HepG2 (cell line): ENCODE measurements at regions not wholly inside any gene's neighbourhood (a gene's known extent, or its start where the extent isn't known, plus 50 kb on each side); places are given as distances from the start of the nearest gene placed in this dataset.

Source experiments
- ARHGAP35 ChIP-seq: sonication (generic); formaldehyde crosslinking; IDR thresholded peaks from 2 replicates; pipeline ENCODE4 v1.9.0; 2022; ENCODE audit warnings: mild to moderate bottlenecking, inconsistent platforms, moderate library complexity, missing genetic modification reagents, borderline replicate concordance
- GABPA ChIP-seq, 2 experiments: IDR thresholded peaks; 2 replicates each; pipeline ENCODE4 v1.6.1; 2011 to 2016; ENCODE audit warnings: low read depth in 2 of 2, low read length in 1 of 2, missing biosample characterization in 1 of 2, missing genetic modification characterization in 1 of 2
- HNF4A ChIP-seq: sonication (generic); formaldehyde crosslinking; IDR thresholded peaks from 2 replicates; pipeline ENCODE4 v1.4.0; 2020; ENCODE audit warnings: missing genetic modification reagents
- MYC ChIP-seq: sonication (generic); formaldehyde crosslinking; IDR thresholded peaks from 2 replicates; pipeline ENCODE4 v1.9.0; 2021; ENCODE audit warnings: missing genetic modification reagents, borderline replicate concordance
- RFX5 ChIP-seq: IDR thresholded peaks from 2 replicates; pipeline ENCODE4 v1.6.1; 2011; ENCODE audit warnings: low read depth, low read length, improper control_type of control experiment
- SMARCC2 ChIP-seq: fragments of 450-650 bp; IDR thresholded peaks from 2 replicates; pipeline ENCODE4 v1.6.1; 2017; ENCODE audit warnings: antibody characterized with exemption, mild to moderate bottlenecking
- SRSF1 ChIP-seq: fragments of 200-400 bp; formaldehyde crosslinking; optimal IDR thresholded peaks from 2 replicates; pipeline ENCODE3; 2017; ENCODE audit warnings: mild to moderate bottlenecking, low read depth, low read length, moderate library complexity
- ZEB1 ChIP-seq: IDR thresholded peaks from 2 replicates; pipeline ENCODE4 v1.6.1; 2012; ENCODE audit warnings: mild to moderate bottlenecking, low read depth, inconsistent platforms; ENCODE audit not compliant: insufficient replicate concordance
- ZNF274 ChIP-seq: sonication (generic); formaldehyde crosslinking; IDR thresholded peaks from 2 replicates; pipeline ENCODE4 v1.5.1; 2020; ENCODE audit warnings: mild to moderate bottlenecking, missing genetic modification reagents
- ZNF335 ChIP-seq: sonication (generic); formaldehyde crosslinking; IDR thresholded peaks from 2 replicates; pipeline ENCODE4 v1.4.0; 2020; ENCODE audit warnings: missing genetic modification reagents
- ZNF431 ChIP-seq: sonication (generic); formaldehyde crosslinking; IDR thresholded peaks from 2 replicates; pipeline ENCODE4 v1.9.0; 2022; ENCODE audit warnings: missing genetic modification reagents, low read depth, mild to moderate bottlenecking, borderline replicate concordance
- ZNF780A ChIP-seq: sonication (generic); formaldehyde crosslinking; IDR thresholded peaks from 2 replicates; pipeline ENCODE4 v1.8.0; 2022; ENCODE audit warnings: mild to moderate bottlenecking, missing genetic modification reagents, moderate library complexity
- TF ChIP-seq, protein P1 (sequence below): sonication (generic); formaldehyde crosslinking; IDR thresholded peaks from 2 replicates; pipeline ENCODE4 v1.5.0; 2020; ENCODE audit warnings: mild to moderate bottlenecking, missing genetic modification reagents, moderate library complexity
- TF ChIP-seq, protein P2 (sequence below): sonication (generic); formaldehyde crosslinking; IDR thresholded peaks from 2 replicates; pipeline ENCODE4 v1.4.0; 2020; ENCODE audit warnings: missing genetic modification reagents

DNA sequence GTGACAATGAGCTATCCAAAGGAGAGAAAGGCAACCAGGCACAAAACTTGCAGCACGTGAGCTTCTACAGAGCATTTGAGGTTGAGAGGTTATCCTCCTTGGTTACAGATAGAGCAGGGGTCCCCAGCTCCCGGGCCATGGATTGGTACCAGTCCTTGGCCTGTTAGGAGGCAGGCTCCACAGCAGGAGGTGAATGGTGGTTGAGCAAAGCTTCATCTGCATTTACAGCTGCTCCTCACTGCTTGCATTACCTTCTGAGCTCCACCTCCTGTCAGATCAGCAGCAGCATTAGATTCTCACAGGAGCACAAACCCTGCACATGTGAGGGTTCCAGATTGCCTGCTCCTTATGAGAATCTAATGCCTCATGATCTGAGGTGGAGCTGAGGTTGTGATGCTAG is 57.8 kb upstream of the ST8SIA3 start:
- TF ChIP-seq, protein P1, sequence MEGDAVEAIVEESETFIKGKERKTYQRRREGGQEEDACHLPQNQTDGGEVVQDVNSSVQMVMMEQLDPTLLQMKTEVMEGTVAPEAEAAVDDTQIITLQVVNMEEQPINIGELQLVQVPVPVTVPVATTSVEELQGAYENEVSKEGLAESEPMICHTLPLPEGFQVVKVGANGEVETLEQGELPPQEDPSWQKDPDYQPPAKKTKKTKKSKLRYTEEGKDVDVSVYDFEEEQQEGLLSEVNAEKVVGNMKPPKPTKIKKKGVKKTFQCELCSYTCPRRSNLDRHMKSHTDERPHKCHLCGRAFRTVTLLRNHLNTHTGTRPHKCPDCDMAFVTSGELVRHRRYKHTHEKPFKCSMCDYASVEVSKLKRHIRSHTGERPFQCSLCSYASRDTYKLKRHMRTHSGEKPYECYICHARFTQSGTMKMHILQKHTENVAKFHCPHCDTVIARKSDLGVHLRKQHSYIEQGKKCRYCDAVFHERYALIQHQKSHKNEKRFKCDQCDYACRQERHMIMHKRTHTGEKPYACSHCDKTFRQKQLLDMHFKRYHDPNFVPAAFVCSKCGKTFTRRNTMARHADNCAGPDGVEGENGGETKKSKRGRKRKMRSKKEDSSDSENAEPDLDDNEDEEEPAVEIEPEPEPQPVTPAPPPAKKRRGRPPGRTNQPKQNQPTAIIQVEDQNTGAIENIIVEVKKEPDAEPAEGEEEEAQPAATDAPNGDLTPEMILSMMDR, result no peak
- TF ChIP-seq GABPA (IDR thresholded peaks at IDR 0.05; ENCODE audit: low read depth, low read length) (no peak), GABPA (CRISPR knock-in tag; IDR thresholded peaks at IDR 0.05; ENCODE audit: low read depth) (no peak), SRSF1 (no peak), ZNF274 (CRISPR knock-in tag) (no peak), RFX5 (no peak), ARHGAP35 (no peak), ZNF335 (CRISPR knock-in tag) (no peak), HNF4A (CRISPR knock-in tag) (no peak), ZNF431 (no peak), SMARCC2 (no peak), ZEB1 (no peak), ZNF780A (CRISPR knock-in tag) (no peak), MYC (CRISPR knock-in tag) (no peak)
- TF ChIP-seq, protein P2, sequence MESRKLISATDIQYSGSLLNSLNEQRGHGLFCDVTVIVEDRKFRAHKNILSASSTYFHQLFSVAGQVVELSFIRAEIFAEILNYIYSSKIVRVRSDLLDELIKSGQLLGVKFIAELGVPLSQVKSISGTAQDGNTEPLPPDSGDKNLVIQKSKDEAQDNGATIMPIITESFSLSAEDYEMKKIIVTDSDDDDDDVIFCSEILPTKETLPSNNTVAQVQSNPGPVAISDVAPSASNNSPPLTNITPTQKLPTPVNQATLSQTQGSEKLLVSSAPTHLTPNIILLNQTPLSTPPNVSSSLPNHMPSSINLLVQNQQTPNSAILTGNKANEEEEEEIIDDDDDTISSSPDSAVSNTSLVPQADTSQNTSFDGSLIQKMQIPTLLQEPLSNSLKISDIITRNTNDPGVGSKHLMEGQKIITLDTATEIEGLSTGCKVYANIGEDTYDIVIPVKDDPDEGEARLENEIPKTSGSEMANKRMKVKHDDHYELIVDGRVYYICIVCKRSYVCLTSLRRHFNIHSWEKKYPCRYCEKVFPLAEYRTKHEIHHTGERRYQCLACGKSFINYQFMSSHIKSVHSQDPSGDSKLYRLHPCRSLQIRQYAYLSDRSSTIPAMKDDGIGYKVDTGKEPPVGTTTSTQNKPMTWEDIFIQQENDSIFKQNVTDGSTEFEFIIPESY, result no peak
